HEK293 (cell line): ENCODE measurements at regions not wholly inside any gene's neighbourhood (a gene's known extent, or its start where the extent isn't known, plus 50 kb on each side); places are given as distances from the start of the nearest gene placed in this dataset.

Experiments
- CTCF ChIA-PET: fragments of 350-600 bp; formaldehyde crosslinking; extraction: SDS; loops from one replicate; lab custom pipeline; 2021; ENCODE audit warnings: antibody characterized with exemption; lab: Yijun Ruan, JAX
- POLR2A ChIA-PET: fragments of 300-600 bp; formaldehyde crosslinking; extraction: SDS; loops from one replicate; lab custom pipeline; 2020; ENCODE audit warnings: antibody characterized with exemption, inconsistent platforms; lab: Yijun Ruan, JAX
- H3K27ac ChIP-seq: fragments of 200-500 bp; sonication (Bioruptor generic); 2 replicates; pipeline ENCODE4 v1.5.1; 2014; ENCODE audit warnings: low read depth, low read length, control low read depth, inconsistent platforms; ENCODE audit errors: extremely low read depth
- H3K36me3 ChIP-seq, 2 experiments: fragments of 200-500 bp in 1 of 2; sonication (Bioruptor generic) in 1 of 2; 1 replicate in 1 of 2; 2 replicates in 1 of 2; pipeline ENCODE4 v1.5.1; 2014 to 2017; ENCODE audit warnings: inconsistent platforms in 2 of 2, low read length in 2 of 2; ENCODE audit not compliant: control insufficient read depth in 2 of 2, insufficient read depth in 1 of 2
- H3K4me1 ChIP-seq: fragments of 200-500 bp; sonication (Bioruptor generic); 2 replicates; pipeline ENCODE4 v1.5.1; 2014; ENCODE audit warnings: mild to moderate bottlenecking, low read length, inconsistent platforms; ENCODE audit not compliant: control insufficient read depth, insufficient read depth
- H3K4me3 ChIP-seq: 2 replicates; pipeline ENCODE4 v1.5.1; 2011; ENCODE audit warnings: low read depth, mild to moderate bottlenecking, control low read depth, low read length, moderate library complexity
- H3K9me3 ChIP-seq: fragments of 200-500 bp; sonication (Bioruptor generic); 2 replicates; pipeline ENCODE4 v1.5.1; 2014; ENCODE audit warnings: low read depth, low read length, inconsistent platforms; ENCODE audit not compliant: control insufficient read depth, insufficient read depth
- AEBP2 ChIP-seq: fragments of 450-650 bp; formaldehyde crosslinking; IDR thresholded peaks from 2 replicates; pipeline ENCODE4 v1.5.1; 2016; ENCODE audit warnings: missing biosample characterization, missing genetic modification characterization, borderline replicate concordance
- BCL11B ChIP-seq: fragments of 450-650 bp; formaldehyde crosslinking; IDR thresholded peaks from 2 replicates; pipeline ENCODE4 v1.5.1; 2016; ENCODE audit warnings: low read depth, missing biosample characterization, missing genetic modification characterization
- EGR2 ChIP-seq: fragments of 450-650 bp; formaldehyde crosslinking; IDR thresholded peaks from 2 replicates; pipeline ENCODE4 v1.5.1; 2016; ENCODE audit warnings: low read depth, missing biosample characterization, missing genetic modification characterization
- GLIS1 ChIP-seq: fragments of 450-650 bp; formaldehyde crosslinking; IDR thresholded peaks from 2 replicates; pipeline ENCODE4 v1.5.1; 2016; ENCODE audit warnings: missing biosample characterization, missing genetic modification characterization
- HOXA7 ChIP-seq: sonication (generic); formaldehyde crosslinking; IDR thresholded peaks from 2 replicates; pipeline ENCODE4 v1.8.1; 2022; ENCODE audit warnings: missing genetic modification reagents, borderline replicate concordance
- HOXC10 ChIP-seq: sonication (generic); formaldehyde crosslinking; IDR thresholded peaks from 2 replicates; pipeline ENCODE4 v1.8.1; 2023; ENCODE audit warnings: mild to moderate bottlenecking, missing genetic modification reagents
- KLF17 ChIP-seq: fragments of 450-650 bp; formaldehyde crosslinking; IDR thresholded peaks from 2 replicates; pipeline ENCODE4 v1.5.1; 2016; ENCODE audit warnings: missing biosample characterization, missing genetic modification characterization
- KLF7 ChIP-seq: fragments of 450-650 bp; formaldehyde crosslinking; IDR thresholded peaks from 2 replicates; pipeline ENCODE4 v1.5.1; 2016; ENCODE audit warnings: missing biosample characterization, missing genetic modification characterization, borderline replicate concordance
- MYNN ChIP-seq: fragments of 450-650 bp; formaldehyde crosslinking; IDR thresholded peaks from 2 replicates; pipeline ENCODE4 v1.5.1; 2016; ENCODE audit warnings: missing biosample characterization, missing genetic modification characterization, borderline replicate concordance
- RBAK ChIP-seq: fragments of 450-650 bp; formaldehyde crosslinking; IDR thresholded peaks from 2 replicates; pipeline ENCODE4 v1.5.1; 2016; ENCODE audit warnings: missing biosample characterization, missing genetic modification characterization
- SP2 ChIP-seq: fragments of 450-650 bp; formaldehyde crosslinking; IDR thresholded peaks from 2 replicates; pipeline ENCODE4 v1.5.1; 2016; ENCODE audit warnings: missing biosample characterization, missing genetic modification characterization
- WT1 ChIP-seq: fragments of 450-650 bp; formaldehyde crosslinking; IDR thresholded peaks from 2 replicates; pipeline ENCODE4 v1.5.1; 2016; ENCODE audit warnings: missing biosample characterization, missing genetic modification characterization
- YY1 ChIP-seq: fragments of 450-650 bp; formaldehyde crosslinking; IDR thresholded peaks from 2 replicates; pipeline ENCODE4 v1.5.1; 2018; ENCODE audit warnings: missing biosample characterization, missing genetic modification characterization
- ZBTB17 ChIP-seq: fragments of 450-650 bp; formaldehyde crosslinking; IDR thresholded peaks from 2 replicates; pipeline ENCODE4 v1.5.1; 2016; ENCODE audit warnings: missing biosample characterization, missing genetic modification characterization
- ZFP37 ChIP-seq: fragments of 450-650 bp; formaldehyde crosslinking; IDR thresholded peaks from 2 replicates; pipeline ENCODE4 v1.5.1; 2016; ENCODE audit warnings: missing biosample characterization, missing genetic modification characterization
- ZNF112 ChIP-seq: fragments of 450-650 bp; formaldehyde crosslinking; IDR thresholded peaks from 2 replicates; pipeline ENCODE4 v1.5.0; 2017; ENCODE audit warnings: missing biosample characterization, missing genetic modification characterization
- ZNF16 ChIP-seq: fragments of 450-650 bp; formaldehyde crosslinking; IDR thresholded peaks from 2 replicates; pipeline ENCODE4 v1.5.1; 2016; ENCODE audit warnings: low read depth, missing biosample characterization, missing genetic modification characterization
- ZNF18 ChIP-seq: fragments of 450-650 bp; formaldehyde crosslinking; IDR thresholded peaks from 2 replicates; pipeline ENCODE4 v1.5.1; 2016; ENCODE audit warnings: missing biosample characterization, missing genetic modification characterization
- ZNF248 ChIP-seq: fragments of 450-650 bp; formaldehyde crosslinking; IDR thresholded peaks from 2 replicates; pipeline ENCODE4 v1.5.1; 2017; ENCODE audit warnings: missing biosample characterization, missing genetic modification characterization
- ZNF311 ChIP-seq: fragments of 450-650 bp; formaldehyde crosslinking; IDR thresholded peaks from 2 replicates; pipeline ENCODE4 v1.5.1; 2017; ENCODE audit warnings: missing biosample characterization, missing genetic modification characterization, borderline replicate concordance
- ZNF398 ChIP-seq: fragments of 450-650 bp; formaldehyde crosslinking; IDR thresholded peaks from 2 replicates; pipeline ENCODE4 v1.5.1; 2017; ENCODE audit warnings: missing biosample characterization, missing genetic modification characterization
- ZNF530 ChIP-seq: fragments of 450-650 bp; formaldehyde crosslinking; IDR thresholded peaks from 2 replicates; pipeline ENCODE4 v1.5.1; 2016; ENCODE audit warnings: low read depth, missing biosample characterization, missing genetic modification characterization
- ZNF548 ChIP-seq: fragments of 450-650 bp; formaldehyde crosslinking; IDR thresholded peaks from 2 replicates; pipeline ENCODE4 v1.5.1; 2016; ENCODE audit warnings: missing biosample characterization, missing genetic modification characterization
- ZNF549 ChIP-seq: fragments of 450-650 bp; IDR thresholded peaks from 2 replicates; pipeline ENCODE4 v1.5.1; 2018; ENCODE audit warnings: missing biosample characterization, missing genetic modification characterization, mild to moderate bottlenecking, inconsistent platforms, moderate library complexity
- ZNF558 ChIP-seq: fragments of 450-650 bp; formaldehyde crosslinking; IDR thresholded peaks from 2 replicates; pipeline ENCODE4 v1.5.1; 2016; ENCODE audit warnings: missing biosample characterization, missing genetic modification characterization
- ZNF701 ChIP-seq: fragments of 450-650 bp; formaldehyde crosslinking; IDR thresholded peaks from 2 replicates; pipeline ENCODE4 v1.5.1; 2016; ENCODE audit warnings: missing biosample characterization, missing genetic modification characterization
- ZNF707 ChIP-seq: fragments of 450-650 bp; formaldehyde crosslinking; IDR thresholded peaks from 2 replicates; pipeline ENCODE4 v1.5.1; 2016; ENCODE audit warnings: missing biosample characterization, missing genetic modification characterization
- ZNF792 ChIP-seq: fragments of 450-650 bp; formaldehyde crosslinking; IDR thresholded peaks from 2 replicates; pipeline ENCODE4 v1.5.1; 2016; ENCODE audit warnings: missing biosample characterization, missing genetic modification characterization
- ZNF830 ChIP-seq: fragments of 450-650 bp; IDR thresholded peaks from 2 replicates; pipeline ENCODE4 v1.5.0; 2018; ENCODE audit warnings: missing biosample characterization, missing genetic modification characterization, low read depth, mild to moderate bottlenecking, moderate library complexity

- TF ChIP-seq ZNF18 (tag by site-specific recombination) (no peak), ZNF530 (tag by site-specific recombination) (no peak), ZNF830 (tag by site-specific recombination) (no peak), ZNF248 (no peak), HOXA7 (no peak), GLIS1 (tag by site-specific recombination) (peak; percentile 56), ZBTB17 (tag by site-specific recombination) (no peak), ZNF16 (tag by site-specific recombination) (no peak), BCL11B (no peak), EGR2 (peak; percentile 64; the same call in 1 of the 2 replicates), ZNF792 (no peak)
These were observed 86.2 kb downstream of the SIK1 start (continued) for GRCh38 chr21:43340491-43341377.

GRCh38 chr21:43339668-43340067 lies 87.3 kb downstream of the SIK1 start:
- ChIA-PET POLR2A (no interaction called here), CTCF (interaction anchor here (0.6 to 1.0 kb wide), 3 partner anchors 13 to 764 kb away, joined by 4 read pairs; no protein-coding TSS in a partner anchor)
- H3K9me3 ChIP-seq = no peaks in the 10 kb centered on the region
- no peaks in the 10 kb centered on the region for H3K36me3 ChIP-seq
- TF ChIP-seq YY1 (tag by site-specific recombination) (no peak), ZNF398 (no peak), BCL11B (no peak), ZFP37 (tag by site-specific recombination) (no peak), WT1 (tag by site-specific recombination) (no peak), ZNF701 (no peak), ZNF707 (tag by site-specific recombination) (no peak), RBAK (tag by site-specific recombination) (no peak), SP2 (no peak), ZNF112 (tag by site-specific recombination) (no peak), ZNF311 (tag by site-specific recombination) (no peak), HOXC10 (CRISPR knock-in tag) (no peak), ZNF548 (no peak), KLF17 (tag by site-specific recombination) (no peak), AEBP2 (tag by site-specific recombination) (no peak), KLF7 (tag by site-specific recombination) (no peak), ZNF549 (tag by site-specific recombination) (no peak), ZNF558 (tag by site-specific recombination) (no peak), MYNN (no peak), ZNF530 (tag by site-specific recombination) (no peak)
- no peak overlapping the region for H3K27ac ChIP-seq
- no peaks in the 10 kb centered on the region; the same call in 1 of the 2 replicates for H3K4me1 ChIP-seq
- no peak overlapping the region for H3K4me3 ChIP-seq
